Tibial nerve (tissue), 4 donors: ENCODE measurements at regions not wholly inside any gene's neighbourhood (a gene's known extent, or its start where the extent isn't known, plus 50 kb on each side); places are given as distances from the start of the nearest gene placed in this dataset.

Experiments
- DNase-seq, 2 donors: peaks; one replicate each; pipeline ENCODE4 v3.0.0-alpha.2; 2019; ENCODE audit warnings: low spot score in 2 of 2
- H3K27ac ChIP-seq, 4 donors: fragments of 200-600 bp; sonication (generic) in 3 of 4; one replicate each; pipeline ENCODE4 v1.5.1; 2017 to 2019; ENCODE audit warnings: mild to moderate bottlenecking in 1 of 4
- H3K27me3 ChIP-seq, 2 donors: fragments of 200-600 bp; sonication (generic) in 1 of 2; one replicate each; pipeline versions ENCODE4 v1.5.1 to v1.6.0; 2017 to 2019
- H3K36me3 ChIP-seq, 3 donors: fragments of 200-600 bp; sonication (generic); one replicate each; pipeline ENCODE4 v1.5.1; 2018 to 2019
- H3K4me1 ChIP-seq, 4 donors: fragments of 200-600 bp; sonication (generic) in 3 of 4; one replicate each; pipeline ENCODE4 v1.5.1; 2017 to 2019
- H3K4me3 ChIP-seq, 4 donors: fragments of 200-600 bp; sonication (generic) in 3 of 4; one replicate each; pipeline ENCODE4 v1.5.1; 2017 to 2019; ENCODE audit warnings: mild to moderate bottlenecking in 1 of 4, moderate library complexity in 1 of 4
- H3K9me3 ChIP-seq, 4 donors: fragments of 200-600 bp; sonication (generic) in 3 of 4; one replicate each; pipeline ENCODE4 v1.5.1; 2017 to 2019
- CTCF ChIP-seq, 5 experiments: fragments of 200-600 bp in 3 of 5; fragments of 450-650 bp in 2 of 5; sonication (generic) in 3 of 5; IDR thresholded peaks; one replicate each; pipeline ENCODE4 v1.5.1; 2016 to 2019; ENCODE audit warnings: antibody characterized with exemption in 5 of 5, mild to moderate bottlenecking in 3 of 5, moderate library complexity in 2 of 5
- EP300 ChIP-seq, 2 donors: sonication (generic); formaldehyde crosslinking; IDR thresholded peaks; one replicate each; pipeline ENCODE4 v1.6.1; 2017; ENCODE audit warnings: antibody characterized with exemption in 2 of 2, mild to moderate bottlenecking in 1 of 2
- POLR2A ChIP-seq, 2 donors: fragments of 450-650 bp; IDR thresholded peaks; one replicate each; pipeline ENCODE4 v1.6.1; 2017; ENCODE audit warnings: antibody characterized with exemption in 2 of 2, mild to moderate bottlenecking in 2 of 2, moderate library complexity in 2 of 2
- WGBS, 2 donors: methylation state at CpG; one replicate each; pipeline ENCODE4 v1.1.5; 2018; 5-methylcytosine and 5-hydroxymethylcytosine counted together

GRCh38 chr3:111373239-111373638, 168.8 kb upstream of the CD96 start:
- Histone ChIP-seq H3K9me3 (peaks cover 0 to 31% (median 0%) of the 10 kb centered on the region in 4 donors), H3K4me3 (no peak overlapping the region), H3K27me3 (no peaks in the 10 kb centered on the region), H3K4me1 (no peaks in the 10 kb centered on the region), H3K27ac (no peak overlapping the region), H3K36me3 (no peaks in the 10 kb centered on the region)
- DNase-seq: no peak
- TF ChIP-seq CTCF (IDR thresholded peaks at IDR 0.05) (no peak), POLR2A (IDR thresholded peaks at IDR 0.05) (no peak), EP300 (IDR thresholded peaks at IDR 0.05) (no peak)
- 90 to 97% methylated on average over 3 of the region's 3 CpGs for WGBS, 2 donors

- no peak for TF ChIP-seq CTCF (IDR thresholded peaks at IDR 0.05)
- no peak for TF ChIP-seq EP300 (IDR thresholded peaks at IDR 0.05)
- no peak for TF ChIP-seq POLR2A (IDR thresholded peaks at IDR 0.05)
- Histone ChIP-seq H3K4me3 (no peak overlapping the region), H3K27ac (no peak overlapping the region), H3K4me1 (no peaks in the 10 kb centered on the region), H3K36me3 (no peaks in the 10 kb centered on the region), H3K9me3 (peaks cover 0 to 31% (median 0%) of the 10 kb centered on the region in 4 donors), H3K27me3 (no peaks in the 10 kb centered on the region)
- DNase-seq: no peak
These were observed 168.1 kb upstream of the CD96 start for GRCh38 chr3:111373861-111374260.

- H3K4me1 ChIP-seq: no peaks in the 10 kb centered on the region
- 88 to 95% methylated on average over 4 of the region's 4 CpGs for WGBS, 2 donors
- H3K4me3 ChIP-seq: no peak overlapping the region
- H3K27me3 ChIP-seq: no peaks in the 10 kb centered on the region
- no peak for DNase-seq
- peaks cover 0 to 15% (median 0%) of the 10 kb centered on the region in 4 donors for H3K9me3 ChIP-seq
- no peak overlapping the region for H3K27ac ChIP-seq
- TF ChIP-seq POLR2A (IDR thresholded peaks at IDR 0.05): no peak
- no peak for TF ChIP-seq CTCF (IDR thresholded peaks at IDR 0.05)
- TF ChIP-seq EP300 (IDR thresholded peaks at IDR 0.05): no peak
- no peaks in the 10 kb centered on the region for H3K36me3 ChIP-seq
These were observed 156.0 kb upstream of the CD96 start for GRCh38 chr3:111385971-111386495.

GRCh38 chr3:111392894-111393398, 149.1 kb upstream of the CD96 start:
- no peak for DNase-seq
- Histone ChIP-seq H3K4me3 (no peak overlapping the region), H3K36me3 (no peaks in the 10 kb centered on the region), H3K4me1 (no peaks in the 10 kb centered on the region), H3K27me3 (no peaks in the 10 kb centered on the region), H3K27ac (no peak overlapping the region), H3K9me3 (peaks cover 0 to 14% (median 2%) of the 10 kb centered on the region in 4 donors)
- WGBS, 2 donors: 73 to 74% methylated on average over 2 of the region's 2 CpGs
- TF ChIP-seq CTCF (IDR thresholded peaks at IDR 0.05): no peak
- TF ChIP-seq POLR2A (IDR thresholded peaks at IDR 0.05): no peak
- TF ChIP-seq EP300 (IDR thresholded peaks at IDR 0.05): no peak

- WGBS, 2 donors: 75 to 92% methylated on average over 4 of the region's 4 CpGs
- H3K4me1 ChIP-seq: no peaks in the 10 kb centered on the region
- no peaks in the 10 kb centered on the region for H3K9me3 ChIP-seq
- no peaks in the 10 kb centered on the region for H3K27me3 ChIP-seq
- H3K4me3 ChIP-seq: no peak overlapping the region
- H3K27ac ChIP-seq: no peak overlapping the region
- H3K36me3 ChIP-seq: no peaks in the 10 kb centered on the region
- DNase-seq: no peak
- TF ChIP-seq POLR2A (IDR thresholded peaks at IDR 0.05) (no peak), CTCF (IDR thresholded peaks at IDR 0.05) (no peak), EP300 (IDR thresholded peaks at IDR 0.05) (no peak)
These were observed 129.3 kb upstream of the CD96 start for GRCh38 chr3:111412656-111413055.
